ENCODE measurements at regions not wholly inside any gene's neighbourhood (a gene's known extent, or its start where the extent isn't known, plus 50 kb on each side); places are given as distances from the start of the nearest gene placed in this dataset.
"Not testable (repeated sequence)": the region's sequence is repeated elsewhere in the genome, so short reads cannot be mapped to it uniquely, and the experiment has no call there.

- Histone ChIP-seq H3K27ac (no peak overlapping the region), H3K9me3 (no peaks in the 10 kb centered on the region), H3K4me1 (no peaks in the 10 kb centered on the region), H3K36me3 (no peaks in the 10 kb centered on the region), H3K4me3 (no peak overlapping the region), H3K27me3 (no peaks in the 10 kb centered on the region)
- no peak for TF ChIP-seq CTCF (IDR thresholded peaks at IDR 0.05)
- DNase-seq (ENCODE audit: low spot score) = no peak
Measured at GRCh38 chr6:141925001-141925400, 207.7 kb upstream of the GJE1 start.

GRCh38 chr6:141922898-141923297, 209.8 kb upstream of the GJE1 start:
- DNase-seq (ENCODE audit: low spot score) = no peak
- H3K27me3 ChIP-seq = no peaks in the 10 kb centered on the region
- no peaks in the 10 kb centered on the region for H3K9me3 ChIP-seq
- H3K27ac ChIP-seq = no peak overlapping the region
- no peak overlapping the region for H3K4me3 ChIP-seq
- no peak for TF ChIP-seq CTCF (IDR thresholded peaks at IDR 0.05)
- no peaks in the 10 kb centered on the region for H3K4me1 ChIP-seq
- no peaks in the 10 kb centered on the region for H3K36me3 ChIP-seq

- not testable (repeated sequence) for H3K27me3 ChIP-seq; H3K4me3 ChIP-seq; H3K27ac ChIP-seq; H3K36me3 ChIP-seq; H3K9me3 ChIP-seq; DNase-seq (ENCODE audit: low spot score); H3K4me1 ChIP-seq
Measured at GRCh38 chr6:141916682-141917505, 215.8 kb upstream of the GJE1 start.

GRCh38 chr6:141914646-141915045, 218.1 kb upstream of the GJE1 start:
- no peak for TF ChIP-seq CTCF (IDR thresholded peaks at IDR 0.05)
- no peaks in the 10 kb centered on the region for H3K36me3 ChIP-seq
- no peak overlapping the region for H3K27ac ChIP-seq
- no peak overlapping the region for H3K4me3 ChIP-seq
- H3K9me3 ChIP-seq = no peaks in the 10 kb centered on the region
- H3K27me3 ChIP-seq = no peaks in the 10 kb centered on the region
- H3K4me1 ChIP-seq = no peaks in the 10 kb centered on the region
- no peak for DNase-seq (ENCODE audit: low spot score)

GRCh38 chr6:141906569-141907080, 226.1 kb upstream of the GJE1 start:
- TF ChIP-seq CTCF (IDR thresholded peaks at IDR 0.05) = no peak
- Histone ChIP-seq H3K27me3 (no peaks in the 10 kb centered on the region), H3K27ac (no peak overlapping the region), H3K4me3 (no peak overlapping the region), H3K4me1 (no peaks in the 10 kb centered on the region), H3K36me3 (no peaks in the 10 kb centered on the region), H3K9me3 (no peaks in the 10 kb centered on the region)
- no peak for DNase-seq (ENCODE audit: low spot score)

- Histone ChIP-seq H3K9me3 (peaks cover 0 to 18% of the 10 kb centered on the region in 2 donors), H3K4me1 (no peaks in the 10 kb centered on the region), H3K27ac (no peak overlapping the region), H3K36me3 (no peaks in the 10 kb centered on the region), H3K27me3 (no peaks in the 10 kb centered on the region), H3K4me3 (no peak overlapping the region)
- DNase-seq (ENCODE audit: low spot score) = no peak
- no peak for TF ChIP-seq CTCF (IDR thresholded peaks at IDR 0.05)
Measured at GRCh38 chr6:141890661-141891060, 242.1 kb upstream of the GJE1 start.

Measured in right atrium auricular region (tissue), 2 donors.